CD4-positive, alpha-beta T cell treated with Interleukin-6 for 4 hours (primary cell): ENCODE measurements at regions not wholly inside any gene's neighbourhood (a gene's known extent, or its start where the extent isn't known, plus 50 kb on each side); places are given as distances from the start of the nearest gene placed in this dataset.

ENCODE experiments used
- DNase-seq: peaks from one replicate; pipeline ENCODE4 v3.0.0-alpha.2; 2020; ENCODE audit warnings: mixed read lengths

DNA sequence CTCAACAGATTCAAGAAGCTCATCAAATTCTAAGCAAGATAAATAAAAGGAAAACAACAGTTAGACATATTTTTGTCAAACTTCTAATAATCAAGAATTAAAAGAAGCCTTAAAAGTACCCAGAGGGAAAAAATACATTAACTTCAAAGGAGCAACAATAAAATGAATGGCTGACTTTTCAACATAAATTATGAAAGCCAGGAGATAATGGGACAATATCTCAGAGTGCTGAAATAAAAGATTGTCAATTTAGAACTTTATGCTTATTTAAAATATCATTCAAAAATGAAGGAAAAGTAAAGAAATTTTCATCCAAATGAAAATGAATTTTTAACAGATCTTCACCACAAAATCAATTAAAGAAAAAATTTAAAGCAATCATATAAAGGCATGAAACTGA lies 108.5 kb upstream of the IL6 start:
- DNase-seq, result no peak

DNA sequence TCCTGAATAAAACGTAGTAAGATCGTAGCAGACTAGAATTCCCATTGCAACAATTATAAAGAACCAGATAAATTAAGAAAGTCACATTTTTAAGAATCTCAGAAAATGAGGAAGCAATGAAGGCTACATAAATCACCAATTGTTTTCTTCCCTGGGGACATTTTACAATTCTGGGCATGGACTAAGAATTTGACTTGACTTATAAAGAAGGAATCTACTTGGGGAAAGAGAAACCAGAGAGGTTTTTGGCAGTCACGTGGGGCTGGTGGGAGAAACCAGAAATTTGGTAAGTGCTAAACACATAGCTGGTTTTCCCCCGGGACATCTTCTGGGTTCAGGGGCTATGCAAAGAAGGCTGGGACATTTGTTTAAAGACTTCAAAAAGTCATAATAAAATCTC lies 109.8 kb upstream of the IL6 start:
- DNase-seq, result no peak

DNA sequence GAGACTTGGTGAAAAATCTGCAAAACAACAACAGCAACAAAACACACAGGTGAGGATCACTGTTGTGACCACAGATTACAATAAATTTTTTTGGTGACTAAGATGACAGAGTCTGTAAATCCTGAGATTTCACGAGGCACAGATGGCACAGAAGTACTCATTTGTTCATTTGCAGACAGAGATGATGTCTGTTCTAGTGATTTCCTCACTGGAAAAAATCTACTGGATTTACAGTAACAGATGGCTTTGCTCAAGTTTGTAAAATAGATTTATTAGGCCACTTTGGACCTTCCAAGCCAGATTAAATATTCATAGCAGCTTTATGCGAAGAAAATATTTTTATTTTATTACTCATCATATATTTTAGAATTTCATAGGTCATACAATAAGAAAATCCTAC lies 113.5 kb upstream of the IL6 start:
- no peak for DNase-seq

DNA sequence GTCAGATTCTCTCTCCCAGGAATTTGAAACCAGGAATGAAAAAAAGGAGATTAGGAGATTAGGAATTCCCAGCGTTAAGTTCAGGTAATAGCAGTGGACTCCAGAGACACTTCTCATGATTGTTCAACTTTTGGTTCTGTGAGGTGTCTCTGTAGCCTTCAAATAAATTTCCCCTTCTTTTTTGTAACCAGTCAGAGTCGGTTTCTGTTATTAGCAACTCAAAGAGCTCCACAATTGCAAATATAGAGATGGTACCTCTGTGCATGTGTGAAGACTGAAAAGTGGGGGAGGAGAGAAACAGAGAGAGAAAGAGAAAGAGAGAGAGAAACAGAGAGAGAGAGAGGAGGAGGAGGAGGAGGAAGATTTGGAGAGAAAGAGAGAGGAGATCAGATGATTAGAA lies 112.8 kb upstream of the STEAP1B start:
- DNase-seq, result no peak

DNA sequence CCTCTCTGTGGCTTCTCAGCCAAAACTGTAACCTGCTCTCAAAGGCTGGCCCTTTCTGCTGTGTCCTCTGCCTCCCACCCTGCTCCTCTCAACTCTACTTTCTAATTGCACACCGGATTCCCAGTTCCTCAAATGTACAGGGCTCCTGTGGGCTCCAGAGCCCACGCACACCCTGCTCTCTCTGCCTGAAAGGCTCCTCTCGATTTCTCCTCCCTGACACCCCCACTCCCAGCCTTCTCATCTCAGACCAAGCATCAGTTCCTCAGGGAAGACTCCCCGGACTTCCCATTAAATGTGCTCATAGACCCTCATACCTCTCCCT lies 111.7 kb upstream of the STEAP1B start:
- no peak for DNase-seq

DNA sequence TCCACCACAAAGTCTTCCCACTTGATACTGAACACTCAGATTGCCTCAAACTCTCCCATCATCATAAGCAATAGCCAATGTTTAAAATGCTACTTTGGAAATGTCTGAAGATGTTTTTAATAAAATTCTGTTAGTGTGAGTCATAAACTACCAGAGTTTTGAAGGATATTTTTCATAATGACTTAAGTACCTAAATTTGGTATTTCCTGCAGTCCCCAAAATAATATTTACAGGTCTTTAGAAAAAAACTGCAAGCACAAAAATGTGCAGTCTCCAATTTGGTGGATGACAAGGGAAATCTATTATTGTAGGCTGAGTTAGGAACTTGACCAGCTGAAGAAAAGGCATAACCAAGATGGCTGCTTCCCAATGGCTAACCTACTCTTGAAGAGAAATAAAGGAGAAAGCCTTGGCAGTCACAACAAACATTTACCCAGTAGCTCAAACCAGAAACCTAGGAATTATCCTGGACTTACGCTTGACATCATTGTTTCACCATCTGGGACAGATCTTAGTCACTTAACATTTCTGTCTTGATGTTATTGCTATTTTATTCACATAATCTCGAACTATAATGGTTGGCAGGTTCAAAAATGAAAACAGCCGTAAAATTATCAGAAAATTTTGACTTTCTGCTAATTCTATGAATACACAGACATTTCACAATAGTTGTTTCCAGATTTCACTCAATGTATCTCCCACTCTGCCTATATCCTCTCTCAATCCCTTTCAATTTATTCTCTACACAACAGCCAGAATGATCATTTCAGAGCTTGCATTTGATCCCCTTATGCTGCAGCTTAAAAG lies 111.2 kb upstream of the STEAP1B start:
- DNase-seq, result no peak

DNA sequence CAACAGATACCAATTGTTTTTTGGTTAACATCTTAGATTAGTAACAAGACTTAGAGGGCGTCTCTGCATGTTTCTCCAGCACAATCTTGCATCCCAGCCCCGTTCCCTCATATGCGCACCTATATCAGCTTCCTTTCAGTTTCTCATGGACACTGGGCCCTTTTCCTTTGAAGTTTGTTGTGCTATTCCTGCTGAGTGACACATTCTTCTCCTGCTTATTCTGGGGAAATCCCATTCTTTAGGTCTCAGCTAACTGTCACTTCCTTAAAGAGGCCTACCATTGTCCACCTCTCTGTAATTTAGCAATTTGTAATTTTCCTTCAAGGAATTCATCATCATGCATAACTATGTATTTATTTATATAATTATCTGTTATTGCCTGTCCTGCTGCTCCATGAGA lies 110.3 kb upstream of the STEAP1B start:
- no peak for DNase-seq

DNA sequence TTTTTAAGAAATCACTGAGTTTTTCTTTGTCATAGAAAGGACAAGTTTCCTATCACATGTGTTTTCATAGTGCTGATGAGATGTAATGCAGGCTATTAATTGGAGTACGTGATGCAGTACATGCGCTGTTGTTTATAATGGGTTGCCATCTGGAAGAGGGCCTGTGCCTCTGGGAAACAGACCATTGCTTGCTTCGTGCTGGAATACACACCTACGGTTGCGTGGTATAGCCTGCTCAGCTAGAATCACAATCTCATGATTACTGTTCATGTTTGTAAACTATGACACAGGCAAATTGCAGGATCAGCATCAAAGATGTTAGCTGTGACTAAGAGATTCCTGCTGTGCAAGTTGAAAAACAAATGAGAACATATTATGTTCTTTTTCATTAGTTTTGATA lies 107.2 kb upstream of the STEAP1B start:
- DNase-seq, result no peak

DNA sequence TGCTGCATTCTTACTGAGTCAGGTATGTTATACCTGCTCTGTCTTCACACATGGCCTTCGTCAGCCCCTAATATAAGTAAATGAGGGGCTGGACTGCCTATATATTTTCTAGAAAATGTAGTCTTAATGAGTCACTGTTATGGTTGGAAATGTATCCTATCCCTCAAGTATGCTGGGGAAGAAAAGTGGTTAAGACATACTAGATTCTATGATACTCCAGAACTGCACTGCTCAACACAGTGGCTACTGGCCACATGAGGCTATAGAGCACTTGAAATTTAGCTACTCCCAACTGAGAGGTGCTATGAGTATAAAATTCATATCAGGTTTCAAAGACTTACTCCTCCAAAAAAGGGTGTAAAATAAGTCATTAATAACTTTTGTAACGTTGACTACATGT lies 104.3 kb upstream of the STEAP1B start:
- no peak for DNase-seq

DNA sequence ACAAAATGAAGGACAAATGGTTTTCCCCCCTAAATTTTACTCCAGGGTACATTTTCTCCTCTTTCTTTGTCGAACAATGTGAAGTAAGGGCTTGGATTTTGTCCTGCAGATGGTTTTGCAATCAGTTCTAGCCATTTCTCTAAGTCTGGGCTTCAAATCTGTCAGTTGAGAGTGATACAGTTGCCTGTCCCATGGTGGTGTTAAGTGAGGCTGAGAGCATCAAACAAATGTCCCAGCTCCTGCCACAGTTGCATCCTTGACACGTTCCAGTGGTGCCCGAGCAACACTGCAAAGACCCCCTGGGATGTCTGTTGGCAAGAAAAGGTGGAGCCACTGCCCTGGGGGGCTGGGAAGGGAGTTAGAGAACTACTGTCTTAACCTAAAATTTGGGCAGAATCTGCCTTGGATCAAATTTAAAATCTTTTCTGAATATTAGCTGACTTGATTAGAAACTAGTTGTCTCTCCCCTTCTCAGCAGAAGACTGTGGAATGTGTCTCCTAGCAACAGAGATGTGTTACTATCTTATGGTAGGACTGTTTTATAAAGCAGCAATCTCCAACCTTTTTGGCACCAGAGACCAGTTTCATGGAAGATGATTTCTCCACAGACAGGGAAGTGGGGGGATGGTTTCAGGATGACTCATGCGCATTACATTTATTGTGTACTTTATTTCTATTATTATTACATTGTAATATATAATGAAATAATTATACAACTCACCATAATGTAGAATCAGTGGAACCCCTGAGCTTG lies 102.0 kb upstream of the STEAP1B start:
- no peak for DNase-seq

DNA sequence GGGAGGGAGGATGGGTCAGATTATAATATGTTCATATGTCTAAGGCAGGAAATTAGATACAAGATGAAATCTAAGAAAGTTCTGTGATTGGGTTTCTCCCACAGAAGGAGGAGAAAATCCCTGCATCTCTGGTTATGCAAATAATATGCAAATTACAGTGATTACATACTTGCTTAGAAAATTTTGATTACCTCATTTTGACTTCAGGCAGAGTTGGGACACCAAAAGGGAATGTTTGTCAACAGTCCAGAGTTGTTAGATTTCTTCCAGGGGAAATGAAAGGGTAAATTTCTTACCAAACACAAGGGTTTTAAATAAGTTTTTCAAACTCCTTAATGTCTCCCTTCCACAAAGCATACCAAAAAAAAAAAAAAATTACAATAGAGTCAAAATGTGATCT lies 101.4 kb upstream of the STEAP1B start:
- DNase-seq, result no peak

DNA sequence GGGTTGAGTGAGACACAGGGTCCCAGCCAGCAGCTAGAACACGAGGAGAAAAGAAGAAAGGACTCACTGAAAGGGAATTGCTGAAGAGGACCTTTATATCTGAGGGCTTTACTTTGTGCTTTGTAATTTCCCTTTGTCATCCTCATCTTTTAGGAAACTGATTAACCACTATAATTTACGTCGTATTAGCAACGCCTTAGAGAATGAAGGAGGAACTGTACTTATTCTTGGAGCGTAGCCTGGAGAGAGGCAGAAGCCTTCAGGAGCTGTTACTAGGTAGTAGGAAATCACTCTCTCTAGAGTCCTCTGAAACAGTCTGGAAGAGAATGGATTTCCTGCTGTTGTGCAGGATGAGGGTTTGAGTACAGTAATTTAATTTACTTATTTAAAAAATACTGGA lies 101.0 kb upstream of the STEAP1B start:
- no peak for DNase-seq

DNA sequence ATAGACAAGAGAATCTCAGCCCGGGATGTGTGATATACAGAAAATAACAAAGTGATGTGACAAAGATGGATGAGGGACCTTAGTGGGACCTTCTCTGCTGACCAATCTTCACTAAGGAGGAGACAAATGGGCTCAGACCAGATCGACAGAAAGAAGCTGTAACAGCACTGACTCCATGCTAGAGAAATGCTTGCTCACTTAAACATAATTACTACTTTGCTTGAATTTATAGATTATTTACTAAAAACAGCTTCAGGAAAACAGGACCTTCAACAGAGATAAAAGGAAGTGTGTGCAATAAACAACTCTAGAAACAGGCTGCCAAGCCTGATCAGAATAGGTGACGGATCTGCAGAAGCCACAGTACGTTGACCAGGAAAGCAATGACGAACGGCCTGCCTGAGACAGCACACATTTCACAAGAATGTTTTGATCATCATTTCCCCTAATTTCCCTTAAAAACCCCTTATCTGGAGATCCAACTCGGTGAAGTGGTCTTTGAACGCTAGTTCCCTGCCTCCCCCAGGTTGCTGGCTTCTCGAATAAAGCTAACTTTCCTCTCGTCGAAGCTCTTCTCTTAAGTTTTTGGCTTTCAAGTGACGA lies 98.4 kb upstream of the STEAP1B start:
- no peak for DNase-seq

DNA sequence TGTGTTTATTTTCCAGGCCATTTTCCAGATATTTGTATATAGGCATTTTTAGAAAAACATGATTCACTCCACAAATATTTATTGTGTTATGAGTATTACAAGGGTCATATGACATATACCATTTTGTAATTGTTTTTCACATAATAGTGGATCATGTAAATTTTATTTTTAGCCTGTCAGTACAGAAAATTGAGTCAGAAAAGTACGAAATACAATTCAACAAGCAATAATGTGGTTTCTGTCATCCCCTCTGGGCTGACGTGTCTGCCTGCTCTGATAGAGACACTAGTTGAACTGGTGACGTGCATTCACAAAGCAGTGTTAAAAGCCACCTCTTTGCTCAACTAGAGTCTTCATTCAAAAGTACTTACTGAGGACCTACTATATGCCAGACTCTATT lies 97.9 kb upstream of the STEAP1B start:
- DNase-seq, result no peak

DNA sequence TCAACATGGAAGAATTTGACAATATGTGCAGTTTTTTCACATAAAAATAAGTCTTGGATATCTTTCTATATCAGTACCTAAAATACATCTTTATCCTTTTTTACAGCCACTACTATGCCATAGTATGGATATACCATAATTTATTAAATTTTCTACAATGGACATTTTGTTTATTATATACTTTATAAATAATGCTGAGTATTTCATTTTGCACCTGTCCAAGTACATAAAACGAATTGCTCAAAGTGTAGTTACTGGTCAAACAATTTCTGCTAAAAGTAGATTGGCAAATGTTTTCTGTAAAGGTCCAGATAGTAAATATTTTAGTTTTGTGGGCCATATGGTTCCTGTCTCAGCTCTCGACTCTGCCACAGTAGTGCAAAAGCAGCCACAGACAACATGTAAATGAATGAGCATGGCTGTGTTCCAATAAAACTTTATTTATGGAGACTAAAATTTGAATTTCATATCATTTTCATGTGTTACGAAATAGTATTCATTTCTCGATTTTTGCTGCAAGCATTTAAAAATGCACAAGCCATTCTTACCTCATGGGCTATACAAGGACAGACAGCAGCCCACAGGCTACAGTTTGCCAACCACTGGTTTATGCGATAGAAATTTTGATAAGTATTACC lies 96.9 kb upstream of the STEAP1B start:
- no peak for DNase-seq

DNA sequence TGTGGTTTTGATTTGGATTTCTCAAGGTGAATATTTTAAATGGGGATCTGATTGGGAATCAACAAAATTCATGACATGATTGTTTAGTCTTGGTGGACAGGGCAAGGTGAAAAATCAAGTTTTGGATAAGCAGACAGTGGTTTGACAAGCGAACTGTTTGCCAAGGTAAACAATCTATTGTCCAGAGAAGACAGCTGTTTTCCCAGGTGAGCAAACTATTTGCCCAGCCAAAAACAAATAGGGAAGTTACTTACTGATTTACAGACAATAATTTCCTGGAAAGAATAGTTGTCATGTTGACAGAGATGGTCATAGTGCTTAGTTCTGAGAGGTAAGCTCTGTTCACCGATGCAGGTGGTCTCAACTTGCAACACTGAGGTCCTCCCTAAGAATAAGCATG lies 94.0 kb upstream of the STEAP1B start:
- DNase-seq, result no peak

DNA sequence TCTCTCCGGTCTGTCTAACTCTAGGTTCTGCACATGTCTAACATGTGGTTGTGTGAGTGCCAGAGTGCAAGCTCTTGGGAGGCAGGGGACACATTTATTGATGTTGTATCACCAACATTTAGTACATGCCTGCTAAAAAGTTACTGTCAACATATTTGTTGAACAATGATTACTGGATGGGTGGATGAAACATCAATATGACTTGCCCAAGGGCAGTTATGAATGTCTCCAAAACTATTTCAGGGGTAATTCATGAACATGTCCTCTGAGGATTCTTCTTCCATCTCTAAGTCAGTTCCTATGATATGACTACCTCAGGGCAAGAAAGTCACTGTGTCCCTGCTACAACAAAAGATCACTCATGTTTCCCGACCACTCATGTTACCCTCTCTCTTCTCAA lies 91.3 kb upstream of the STEAP1B start:
- no peak for DNase-seq

DNA sequence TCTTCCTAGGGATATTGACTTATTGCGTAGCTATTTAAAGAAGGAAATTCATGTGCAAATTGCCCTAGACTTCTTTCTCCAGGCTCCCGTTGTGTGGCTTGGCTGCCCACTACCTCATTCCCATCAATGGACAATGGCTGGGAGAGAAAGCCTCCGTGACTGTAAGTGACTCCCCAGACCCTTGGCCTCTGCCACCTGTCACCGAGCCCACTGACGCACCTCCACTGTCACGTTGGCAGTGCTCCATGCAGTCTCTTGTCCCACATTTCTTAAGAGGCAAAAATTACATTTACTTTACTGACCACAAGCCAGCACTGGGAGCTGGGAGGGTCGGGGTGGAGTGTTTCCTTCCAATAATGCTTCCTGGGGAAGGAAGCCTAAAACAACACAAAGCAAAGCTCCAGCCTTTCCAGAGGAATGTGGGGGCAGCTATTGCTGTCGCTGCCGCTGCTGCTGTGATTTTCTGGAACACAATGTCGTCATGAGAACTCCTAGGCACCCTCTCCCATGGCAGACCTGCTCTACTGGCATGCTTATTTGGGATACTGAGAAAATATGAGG lies 89.7 kb upstream of the STEAP1B start:
- DNase-seq, result no peak

DNA sequence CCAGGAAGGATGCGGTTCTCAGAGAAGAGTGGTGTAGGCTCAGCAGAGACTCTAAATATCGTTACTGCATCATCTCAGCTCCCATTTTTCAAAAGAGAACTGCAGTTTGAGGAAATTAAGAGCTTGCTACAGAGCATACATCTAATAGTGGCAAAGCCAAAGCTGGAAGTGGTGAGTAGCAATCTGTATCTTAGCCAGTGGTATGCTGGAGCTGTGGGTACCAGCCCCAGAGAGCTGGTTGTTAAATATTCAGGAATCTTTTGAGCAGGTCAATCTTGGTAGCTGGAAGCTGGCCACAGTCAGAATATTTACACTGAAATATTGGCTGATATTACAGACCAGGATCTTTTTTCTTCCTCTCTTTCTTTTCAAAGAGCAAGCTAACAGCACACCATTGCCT lies 88.4 kb upstream of the STEAP1B start:
- DNase-seq, result no peak

DNA sequence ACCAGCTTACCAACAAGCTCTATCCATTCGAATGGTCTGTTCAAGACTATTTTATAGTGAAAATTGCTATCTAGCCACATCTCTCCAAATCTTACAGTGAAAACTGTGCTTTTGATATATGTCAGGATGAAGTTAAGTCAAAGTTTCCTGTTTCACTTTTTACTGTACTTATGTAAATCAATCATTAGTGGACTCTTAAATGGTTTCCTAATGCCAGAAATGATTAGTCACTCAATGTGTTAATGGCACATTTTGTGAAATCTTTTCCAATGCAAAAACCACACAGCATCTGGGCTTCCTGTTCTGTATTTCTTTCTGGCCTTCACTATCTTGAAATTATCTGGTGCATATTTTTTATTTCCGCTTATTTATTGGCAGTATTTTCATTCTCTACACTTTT lies 87.3 kb upstream of the STEAP1B start:
- DNase-seq, result no peak

DNA sequence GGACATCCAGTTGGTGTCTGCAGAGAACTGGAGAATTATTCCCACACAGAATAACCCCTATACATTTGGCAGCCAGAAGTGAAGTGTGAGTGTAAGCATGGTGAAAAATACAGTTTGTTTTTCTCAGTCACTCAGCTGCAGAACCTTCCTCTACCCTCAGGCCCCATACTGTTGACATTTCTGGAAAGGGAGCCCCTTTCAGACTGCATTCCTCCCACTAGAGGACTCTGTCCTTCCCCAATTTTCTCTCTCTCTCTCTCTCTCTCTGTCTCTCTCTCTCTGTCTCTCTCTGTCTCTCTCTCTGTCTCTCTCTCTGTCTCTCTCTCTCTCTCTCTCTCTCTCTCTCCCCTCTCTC lies 86.8 kb upstream of the STEAP1B start:
- DNase-seq, result no peak

DNA sequence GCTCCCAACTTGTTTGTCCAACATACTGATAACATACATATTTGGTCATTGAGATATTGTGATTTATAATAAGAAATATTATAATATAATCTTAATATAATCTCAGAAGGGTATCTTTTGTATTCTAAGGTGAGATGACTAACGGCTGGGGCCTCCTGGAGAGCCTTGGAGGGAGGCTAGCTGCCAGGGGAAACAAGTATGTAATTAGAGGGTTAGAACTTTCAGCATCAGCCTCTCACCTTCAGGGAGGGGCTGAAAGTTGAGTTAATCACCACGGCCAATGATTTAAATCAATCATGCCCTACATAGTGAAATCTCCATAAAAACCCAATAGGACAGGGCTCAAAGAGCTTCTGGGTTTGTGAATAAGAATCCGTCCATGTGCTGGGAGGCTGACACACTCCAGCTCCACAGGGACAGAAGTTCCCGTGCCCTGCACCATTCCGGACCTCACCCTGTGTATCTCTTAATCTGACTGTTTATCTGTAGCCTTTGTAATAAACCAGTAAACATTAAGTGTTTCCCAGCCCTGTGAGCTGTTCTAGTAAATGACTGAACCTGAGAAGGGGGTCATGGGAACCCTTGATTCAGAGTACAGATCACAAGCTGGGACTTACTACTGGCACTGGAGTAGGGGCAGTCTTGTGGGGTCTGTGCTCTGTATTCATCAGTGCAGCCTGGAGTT lies 86.3 kb upstream of the STEAP1B start:
- no peak for DNase-seq

DNA sequence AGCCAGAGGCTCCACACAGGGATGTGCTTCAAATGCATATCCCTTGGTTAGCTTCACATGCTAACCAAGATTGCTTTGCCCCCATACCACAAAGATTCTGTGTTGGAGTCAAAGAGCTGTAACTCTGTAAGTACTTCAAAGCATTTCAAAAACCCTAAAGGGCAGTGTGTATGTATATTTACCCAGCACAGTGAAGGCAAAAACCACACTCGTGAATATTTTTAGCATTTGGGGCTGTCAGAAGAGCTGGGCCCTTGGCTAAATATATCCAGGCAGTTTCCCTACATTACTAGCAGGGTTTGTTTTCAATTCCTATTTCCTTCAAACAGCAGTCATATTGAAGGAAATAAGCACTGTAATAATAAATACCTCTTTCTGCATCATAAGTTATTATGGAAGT lies 84.2 kb upstream of the STEAP1B start:
- no peak for DNase-seq
